ENCODE measurements at regions not wholly inside any gene's neighbourhood (a gene's known extent, or its start where the extent isn't known, plus 50 kb on each side); places are given as distances from the start of the nearest gene placed in this dataset.
"Not testable (repeated sequence)": the region's sequence is repeated elsewhere in the genome, so short reads cannot be mapped to it uniquely, and the experiment has no call there.

GRCh38 chrX:23458957-23459356 lies 124.3 kb downstream of the PTCHD1 start:
- WGBS: 93% methylated on average over 12 of the region's 13 CpGs
- DNase-seq; H2BK12ac ChIP-seq (ENCODE audit: low read length in 2 of 2); H3K9ac ChIP-seq (ENCODE audit: low read length); H3K79me1 ChIP-seq (replicated peaks; ENCODE audit: low read length, poor library complexity, severe bottlenecking); H3K4me2 ChIP-seq (ENCODE audit: low read length, poor library complexity, severe bottlenecking); H3K27me3 ChIP-seq (ENCODE audit: control insufficient read depth in 1 of 2, insufficient read depth in 1 of 2, low read length in 2 of 2); H2BK15ac ChIP-seq (ENCODE audit: low read depth, poor library complexity, severe bottlenecking); H2AK5ac ChIP-seq (ENCODE audit: low read length, severe bottlenecking); H2BK5ac ChIP-seq (ENCODE audit: low read depth, low read length, poor library complexity, severe bottlenecking); H3K27ac ChIP-seq (ENCODE audit: low read length, poor library complexity, severe bottlenecking); H3K4me3 ChIP-seq (ENCODE audit: insufficient read depth in 1 of 2, low read depth in 1 of 2, low read length in 2 of 2); H3K36me3 ChIP-seq (ENCODE audit: control insufficient read depth in 1 of 2, insufficient read depth in 2 of 2, low read depth in 1 of 2, low read length in 2 of 2); H4K91ac ChIP-seq (ENCODE audit: low read length); H4K8ac ChIP-seq (ENCODE audit: low read length); H2AFZ ChIP-seq (ENCODE audit: low read depth, low read length); H2BK120ac ChIP-seq (ENCODE audit: low read depth, low read length); H3K4me1 ChIP-seq (ENCODE audit: control insufficient read depth, insufficient read depth, low read depth, low read length); H3K18ac ChIP-seq (ENCODE audit: low read depth in 1 of 2, low read length in 2 of 2); H3K4ac ChIP-seq (ENCODE audit: low read depth in 1 of 2, low read length in 2 of 2); H3K23ac ChIP-seq (ENCODE audit: low read length in 2 of 2); H3K14ac ChIP-seq (ENCODE audit: low read length in 2 of 2): not testable (repeated sequence)
- peaks cover 16% of the 10 kb centered on the region for H3K9me3 ChIP-seq (ENCODE audit: control insufficient read depth, low read length)

- DNase-seq: no peak
- Histone ChIP-seq H2BK120ac (ENCODE audit: low read depth, low read length) (no peak overlapping the region), H3K4me3 (ENCODE audit: insufficient read depth in 1 of 2, low read depth in 1 of 2, low read length in 2 of 2) (no peak overlapping the region), H4K91ac (ENCODE audit: low read length) (no peak overlapping the region), H3K9ac (ENCODE audit: low read length) (no peak overlapping the region), H2AFZ (ENCODE audit: low read depth, low read length) (no peak overlapping the region), H3K4me1 (ENCODE audit: control insufficient read depth, insufficient read depth, low read depth, low read length) (no peaks in the 10 kb centered on the region), H3K14ac (ENCODE audit: low read length in 2 of 2) (no peak overlapping the region), H3K79me1 (replicated peaks; ENCODE audit: low read length, poor library complexity, severe bottlenecking) (no peaks in the 10 kb centered on the region), H2BK5ac (ENCODE audit: low read depth, low read length, poor library complexity, severe bottlenecking) (no peak overlapping the region), H3K4ac (ENCODE audit: low read depth in 1 of 2, low read length in 2 of 2) (no peak overlapping the region), H3K23ac (ENCODE audit: low read length in 2 of 2) (no peak overlapping the region), H3K18ac (ENCODE audit: low read depth in 1 of 2, low read length in 2 of 2) (no peak overlapping the region), H2BK12ac (ENCODE audit: low read length in 2 of 2) (no peak overlapping the region), H3K9me3 (ENCODE audit: control insufficient read depth, low read length) (peaks cover 29% of the 10 kb centered on the region), H3K4me2 (ENCODE audit: low read length, poor library complexity, severe bottlenecking) (no peak overlapping the region), H3K27ac (ENCODE audit: low read length, poor library complexity, severe bottlenecking) (no peak overlapping the region), H3K27me3 (ENCODE audit: control insufficient read depth in 1 of 2, insufficient read depth in 1 of 2, low read length in 2 of 2) (no peaks in the 10 kb centered on the region), H2AK5ac (ENCODE audit: low read length, severe bottlenecking) (no peak overlapping the region), H3K36me3 (ENCODE audit: control insufficient read depth in 1 of 2, insufficient read depth in 2 of 2, low read depth in 1 of 2, low read length in 2 of 2) (no peaks in the 10 kb centered on the region), H2BK15ac (ENCODE audit: low read depth, poor library complexity, severe bottlenecking) (no peak overlapping the region), H4K8ac (ENCODE audit: low read length) (no peak overlapping the region)
- WGBS: 80% methylated on average over 2 of the region's 3 CpGs
Observed at GRCh38 chrX:23465105-23465791, 130.6 kb downstream of the PTCHD1 start.

- no peak overlapping the region for H3K4me2 ChIP-seq (ENCODE audit: low read length, poor library complexity, severe bottlenecking)
- H2BK120ac ChIP-seq (ENCODE audit: low read depth, low read length): no peak overlapping the region
- no peak overlapping the region for H3K4ac ChIP-seq (ENCODE audit: low read depth in 1 of 2, low read length in 2 of 2)
- H3K27me3 ChIP-seq (ENCODE audit: control insufficient read depth in 1 of 2, insufficient read depth in 1 of 2, low read length in 2 of 2): no peaks in the 10 kb centered on the region
- H2BK15ac ChIP-seq (ENCODE audit: low read depth, poor library complexity, severe bottlenecking): no peak overlapping the region
- peaks cover 30% of the 10 kb centered on the region for H3K9me3 ChIP-seq (ENCODE audit: control insufficient read depth, low read length)
- H3K4me3 ChIP-seq (ENCODE audit: insufficient read depth in 1 of 2, low read depth in 1 of 2, low read length in 2 of 2): no peak overlapping the region
- H3K14ac ChIP-seq (ENCODE audit: low read length in 2 of 2): no peak overlapping the region
- no peak overlapping the region for H4K8ac ChIP-seq (ENCODE audit: low read length)
- no peak overlapping the region for H2BK12ac ChIP-seq (ENCODE audit: low read length in 2 of 2)
- no peak overlapping the region for H2AFZ ChIP-seq (ENCODE audit: low read depth, low read length)
- H3K9ac ChIP-seq (ENCODE audit: low read length): no peak overlapping the region
- H3K79me1 ChIP-seq (replicated peaks; ENCODE audit: low read length, poor library complexity, severe bottlenecking): no peaks in the 10 kb centered on the region
- no peak overlapping the region for H3K23ac ChIP-seq (ENCODE audit: low read length in 2 of 2)
- DNase-seq: no peak
- H4K91ac ChIP-seq (ENCODE audit: low read length): no peak overlapping the region
- no peak overlapping the region for H3K27ac ChIP-seq (ENCODE audit: low read length, poor library complexity, severe bottlenecking)
- no peaks in the 10 kb centered on the region for H3K36me3 ChIP-seq (ENCODE audit: control insufficient read depth in 1 of 2, insufficient read depth in 2 of 2, low read depth in 1 of 2, low read length in 2 of 2)
- no peak overlapping the region for H2AK5ac ChIP-seq (ENCODE audit: low read length, severe bottlenecking)
- WGBS: no CpG with 5 or more reads among the region's 2 CpGs
- no peak overlapping the region for H3K18ac ChIP-seq (ENCODE audit: low read depth in 1 of 2, low read length in 2 of 2)
- H3K4me1 ChIP-seq (ENCODE audit: control insufficient read depth, insufficient read depth, low read depth, low read length): no peaks in the 10 kb centered on the region
- no peak overlapping the region for H2BK5ac ChIP-seq (ENCODE audit: low read depth, low read length, poor library complexity, severe bottlenecking)
Observed at GRCh38 chrX:23465985-23466384, 131.3 kb downstream of the PTCHD1 start.

GRCh38 chrX:23478056-23478455 lies 143.4 kb downstream of the PTCHD1 start:
- Histone ChIP-seq H3K9ac (ENCODE audit: low read length) (no peak overlapping the region), H3K27ac (ENCODE audit: low read length, poor library complexity, severe bottlenecking) (no peak overlapping the region), H3K4me3 (ENCODE audit: insufficient read depth in 1 of 2, low read depth in 1 of 2, low read length in 2 of 2) (no peak overlapping the region), H3K23ac (ENCODE audit: low read length in 2 of 2) (no peak overlapping the region), H2BK15ac (ENCODE audit: low read depth, poor library complexity, severe bottlenecking) (no peak overlapping the region), H3K14ac (ENCODE audit: low read length in 2 of 2) (no peak overlapping the region), H3K36me3 (ENCODE audit: control insufficient read depth in 1 of 2, insufficient read depth in 2 of 2, low read depth in 1 of 2, low read length in 2 of 2) (no peaks in the 10 kb centered on the region), H3K9me3 (ENCODE audit: control insufficient read depth, low read length) (peaks cover 10% of the 10 kb centered on the region), H3K4ac (ENCODE audit: low read depth in 1 of 2, low read length in 2 of 2) (no peak overlapping the region), H3K18ac (ENCODE audit: low read depth in 1 of 2, low read length in 2 of 2) (no peak overlapping the region), H4K91ac (ENCODE audit: low read length) (no peak overlapping the region), H2BK120ac (ENCODE audit: low read depth, low read length) (no peak overlapping the region), H2AFZ (ENCODE audit: low read depth, low read length) (no peak overlapping the region), H2BK12ac (ENCODE audit: low read length in 2 of 2) (no peak overlapping the region), H2BK5ac (ENCODE audit: low read depth, low read length, poor library complexity, severe bottlenecking) (no peak overlapping the region), H4K8ac (ENCODE audit: low read length) (no peak overlapping the region), H3K4me2 (ENCODE audit: low read length, poor library complexity, severe bottlenecking) (no peak overlapping the region), H3K4me1 (ENCODE audit: control insufficient read depth, insufficient read depth, low read depth, low read length) (no peaks in the 10 kb centered on the region), H3K27me3 (ENCODE audit: control insufficient read depth in 1 of 2, insufficient read depth in 1 of 2, low read length in 2 of 2) (no peaks in the 10 kb centered on the region), H2AK5ac (ENCODE audit: low read length, severe bottlenecking) (no peak overlapping the region), H3K79me1 (replicated peaks; ENCODE audit: low read length, poor library complexity, severe bottlenecking) (no peaks in the 10 kb centered on the region)
- WGBS: no CpG with 5 or more reads among the region's 2 CpGs
- no peak for DNase-seq

All from mesenchymal stem cell (in vitro differentiated cells and primary cell).